ENCODE measurements at regions not wholly inside any gene's neighbourhood (a gene's known extent, or its start where the extent isn't known, plus 50 kb on each side); places are given as distances from the start of the nearest gene placed in this dataset.

DNA sequence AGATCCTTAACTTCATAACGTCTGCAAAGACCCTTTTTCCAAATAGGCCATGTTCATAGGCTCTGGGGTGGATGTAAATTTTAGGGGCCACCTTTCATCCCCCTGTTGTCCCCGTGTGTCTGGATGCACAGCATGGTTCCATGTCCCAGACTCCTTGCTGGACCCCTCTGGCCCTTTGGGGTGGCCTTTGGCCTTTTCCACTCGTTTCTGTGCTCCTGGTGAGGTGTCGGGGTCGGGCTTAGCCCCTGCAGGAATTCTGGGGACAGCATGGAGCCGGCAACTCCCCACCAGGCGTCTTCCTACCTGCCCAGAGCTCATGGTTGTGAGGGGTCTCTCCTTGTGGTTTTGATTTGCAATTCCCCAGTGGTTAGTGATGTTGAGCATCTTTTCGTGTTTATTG, 183.5 kb downstream of the SEC14L1 start:
- no peak for TF ChIP-seq POLR2AphosphoS5 (IDR thresholded peaks at IDR 0.05; ENCODE audit: low read depth, low read length)
- TF ChIP-seq, protein P1, sequence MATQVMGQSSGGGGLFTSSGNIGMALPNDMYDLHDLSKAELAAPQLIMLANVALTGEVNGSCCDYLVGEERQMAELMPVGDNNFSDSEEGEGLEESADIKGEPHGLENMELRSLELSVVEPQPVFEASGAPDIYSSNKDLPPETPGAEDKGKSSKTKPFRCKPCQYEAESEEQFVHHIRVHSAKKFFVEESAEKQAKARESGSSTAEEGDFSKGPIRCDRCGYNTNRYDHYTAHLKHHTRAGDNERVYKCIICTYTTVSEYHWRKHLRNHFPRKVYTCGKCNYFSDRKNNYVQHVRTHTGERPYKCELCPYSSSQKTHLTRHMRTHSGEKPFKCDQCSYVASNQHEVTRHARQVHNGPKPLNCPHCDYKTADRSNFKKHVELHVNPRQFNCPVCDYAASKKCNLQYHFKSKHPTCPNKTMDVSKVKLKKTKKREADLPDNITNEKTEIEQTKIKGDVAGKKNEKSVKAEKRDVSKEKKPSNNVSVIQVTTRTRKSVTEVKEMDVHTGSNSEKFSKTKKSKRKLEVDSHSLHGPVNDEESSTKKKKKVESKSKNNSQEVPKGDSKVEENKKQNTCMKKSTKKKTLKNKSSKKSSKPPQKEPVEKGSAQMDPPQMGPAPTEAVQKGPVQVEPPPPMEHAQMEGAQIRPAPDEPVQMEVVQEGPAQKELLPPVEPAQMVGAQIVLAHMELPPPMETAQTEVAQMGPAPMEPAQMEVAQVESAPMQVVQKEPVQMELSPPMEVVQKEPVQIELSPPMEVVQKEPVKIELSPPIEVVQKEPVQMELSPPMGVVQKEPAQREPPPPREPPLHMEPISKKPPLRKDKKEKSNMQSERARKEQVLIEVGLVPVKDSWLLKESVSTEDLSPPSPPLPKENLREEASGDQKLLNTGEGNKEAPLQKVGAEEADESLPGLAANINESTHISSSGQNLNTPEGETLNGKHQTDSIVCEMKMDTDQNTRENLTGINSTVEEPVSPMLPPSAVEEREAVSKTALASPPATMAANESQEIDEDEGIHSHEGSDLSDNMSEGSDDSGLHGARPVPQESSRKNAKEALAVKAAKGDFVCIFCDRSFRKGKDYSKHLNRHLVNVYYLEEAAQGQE (IDR thresholded peaks at IDR 0.05; ENCODE audit: insufficient read depth in 1 of 2, low read depth in 2 of 2, low read length in 2 of 2) = no peak
- no peak for TF ChIP-seq SIN3A (IDR thresholded peaks at IDR 0.05; ENCODE audit: borderline replicate concordance, insufficient read depth, low read length)

All from PFSK-1 (cell line).